ENCODE measurements at regions not wholly inside any gene's neighbourhood (a gene's known extent, or its start where the extent isn't known, plus 50 kb on each side); places are given as distances from the start of the nearest gene placed in this dataset.
"Not testable (repeated sequence)": the region's sequence is repeated elsewhere in the genome, so short reads cannot be mapped to it uniquely, and the experiment has no call there.

- no peak for DNase-seq (ENCODE audit: low read depth in 2 of 2)
Observed at GRCh38 chr1:166490437-166490991, 323.7 kb upstream of the FAM78B start.

DNA sequence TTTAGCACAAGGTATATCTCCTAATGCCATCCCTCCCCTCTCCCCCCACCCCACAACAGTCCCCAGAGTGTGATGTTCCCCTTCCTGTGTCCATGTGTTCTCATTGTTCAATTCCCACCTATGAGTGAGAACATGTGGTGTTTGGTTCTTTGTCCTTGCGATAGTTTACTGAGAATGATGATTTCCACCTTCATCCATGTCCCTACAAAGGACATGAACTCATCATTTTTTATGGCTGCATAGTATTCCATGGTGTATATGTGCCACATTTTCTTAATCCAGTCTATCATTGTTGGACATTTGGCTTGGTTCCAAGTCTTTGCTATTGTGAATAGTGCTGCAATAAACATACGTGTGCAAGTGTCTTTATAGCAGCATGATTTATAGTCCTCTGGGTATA, 327.0 kb upstream of the FAM78B start:
- DNase-seq (ENCODE audit: low read depth in 2 of 2): not testable (repeated sequence)

GRCh38 chr1:166507347-166507746, 331.9 kb upstream of the POGK start:
- no peak for DNase-seq (ENCODE audit: low read depth in 2 of 2)

DNA sequence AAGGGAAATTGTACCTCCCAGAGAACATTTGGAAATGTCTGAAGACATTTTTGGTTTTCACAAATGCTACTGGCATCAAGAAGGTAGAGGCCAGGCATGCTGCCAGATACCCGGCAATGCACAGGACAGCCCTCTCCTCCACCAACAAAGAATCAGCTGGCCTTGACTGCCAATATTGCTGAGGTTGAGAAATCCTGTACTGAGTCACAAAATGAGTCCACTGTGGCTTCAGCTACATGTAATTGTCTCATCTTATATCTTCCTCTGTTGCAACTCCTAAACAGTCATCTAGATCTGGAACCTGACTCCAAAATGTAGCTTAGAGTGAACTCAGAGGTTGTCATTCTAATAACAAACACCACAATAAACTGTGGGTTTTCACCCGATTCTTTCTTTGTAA, 327.5 kb upstream of the POGK start:
- no peak for DNase-seq (ENCODE audit: low read depth in 2 of 2)

DNA sequence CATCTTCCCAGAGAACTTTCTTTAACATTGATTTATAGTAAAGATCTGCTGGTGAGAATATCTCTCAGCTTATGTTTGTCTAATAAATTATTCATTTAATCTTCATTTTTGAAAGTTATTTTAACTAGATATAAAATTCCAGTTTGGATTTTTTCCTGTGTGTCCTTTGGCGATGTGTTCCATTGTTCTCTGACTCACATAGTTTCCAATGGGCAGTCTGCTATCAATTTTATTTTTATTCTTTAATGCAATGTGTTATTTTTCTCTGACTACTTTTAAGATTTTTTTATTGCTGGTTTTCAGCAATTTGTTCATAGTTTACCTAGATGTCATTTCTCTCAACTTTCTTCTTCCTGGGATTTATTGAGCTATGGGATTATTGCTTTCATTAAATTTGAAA, 325.2 kb upstream of the POGK start:
- DNase-seq (ENCODE audit: low read depth in 2 of 2): no peak

GRCh38 chr1:166527752-166528151, 311.5 kb upstream of the POGK start:
- DNase-seq (ENCODE audit: low read depth in 2 of 2): no peak

DNA sequence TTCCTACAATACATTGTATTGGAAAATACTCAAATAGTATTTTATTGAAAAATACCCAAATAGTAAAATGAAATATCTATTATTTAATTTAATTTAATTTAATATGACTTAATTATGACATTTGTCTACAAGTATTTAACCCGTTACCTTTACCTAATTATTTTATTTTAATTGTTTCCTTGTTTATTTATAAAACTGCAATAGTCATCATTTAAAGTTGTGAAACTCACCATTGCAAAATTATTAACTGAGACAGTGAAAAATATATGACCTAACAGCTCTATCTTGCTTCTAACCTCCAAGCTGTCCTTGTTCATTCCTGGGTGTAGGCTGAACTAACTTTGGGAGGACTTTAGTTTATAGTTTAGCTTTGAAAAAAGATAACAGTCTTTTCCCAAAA, 300.6 kb upstream of the POGK start:
- no peak for DNase-seq (ENCODE audit: low read depth in 2 of 2)

GRCh38 chr1:166544036-166544435, 295.2 kb upstream of the POGK start:
- DNase-seq (ENCODE audit: low read depth in 2 of 2): no peak

GRCh38 chr1:166544561-166544960, 294.7 kb upstream of the POGK start:
- DNase-seq (ENCODE audit: low read depth in 2 of 2): no peak

GRCh38 chr1:166552706-166553105, 286.6 kb upstream of the POGK start:
- no peak for DNase-seq (ENCODE audit: low read depth in 2 of 2)

DNA sequence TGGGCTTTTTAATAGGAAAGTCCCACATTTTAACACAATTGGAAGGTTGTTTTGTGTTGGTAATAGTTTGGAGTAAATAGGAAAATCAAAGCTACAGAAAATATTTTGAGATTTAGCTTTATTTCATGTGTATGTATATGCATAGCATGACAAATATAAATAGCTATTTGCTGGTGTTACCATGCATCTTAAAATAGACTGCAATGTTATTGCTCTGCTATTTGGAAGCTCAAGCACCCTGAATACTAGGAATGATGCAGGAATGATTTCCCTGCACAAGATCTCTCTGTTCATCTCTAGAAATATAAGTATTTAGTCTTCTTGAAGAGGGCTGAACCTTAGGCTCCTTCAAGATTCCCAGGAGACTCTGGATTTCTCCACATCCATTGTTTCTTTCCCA, 268.3 kb upstream of the POGK start:
- DNase-seq (ENCODE audit: low read depth in 2 of 2): no peak

DNA sequence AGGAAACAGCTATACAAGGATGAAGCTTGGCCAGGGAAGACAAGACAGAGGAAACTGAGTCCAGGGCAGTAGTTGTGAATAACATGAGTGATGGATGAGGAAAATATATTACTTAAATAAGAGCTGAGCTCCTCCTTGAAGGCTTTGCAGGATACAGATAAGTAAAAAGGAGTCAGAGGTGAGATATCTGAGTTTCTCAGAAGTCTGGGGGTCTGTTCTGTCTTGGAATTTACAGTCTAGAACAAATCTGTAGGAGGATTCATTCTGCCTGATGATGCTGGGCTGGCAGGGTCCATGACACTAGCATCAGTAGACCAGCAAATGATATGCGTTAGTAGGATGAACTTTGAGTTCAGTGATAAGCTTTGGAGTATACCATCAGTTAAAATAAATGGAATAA, 266.1 kb upstream of the POGK start:
- no peak for DNase-seq (ENCODE audit: low read depth in 2 of 2)

GRCh38 chr1:166579557-166580501, 259.4 kb upstream of the POGK start:
- no peak for DNase-seq (ENCODE audit: low read depth in 2 of 2)

DNA sequence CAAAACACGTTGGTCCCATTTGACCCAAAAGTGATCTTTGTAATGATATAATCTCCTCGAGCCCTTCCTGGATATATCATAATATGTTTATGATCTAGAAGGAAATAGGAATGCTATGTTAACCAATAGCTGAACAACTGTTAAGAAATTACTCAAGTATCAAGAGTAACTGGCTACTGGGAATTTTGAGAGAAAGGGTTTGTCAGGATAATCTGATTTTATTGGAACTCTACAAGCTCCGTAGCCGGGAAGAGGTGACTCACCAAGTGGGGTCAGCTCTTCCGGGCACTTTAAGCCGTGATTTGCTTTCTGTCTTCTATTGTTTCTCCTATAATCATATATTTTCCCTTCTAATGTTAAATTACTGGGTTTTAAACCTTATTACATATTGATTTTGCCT, 250.5 kb upstream of the POGK start:
- no peak for DNase-seq (ENCODE audit: low read depth in 2 of 2)

GRCh38 chr1:166590161-166590560, 249.1 kb upstream of the POGK start:
- no peak for DNase-seq (ENCODE audit: low read depth in 2 of 2)

DNA sequence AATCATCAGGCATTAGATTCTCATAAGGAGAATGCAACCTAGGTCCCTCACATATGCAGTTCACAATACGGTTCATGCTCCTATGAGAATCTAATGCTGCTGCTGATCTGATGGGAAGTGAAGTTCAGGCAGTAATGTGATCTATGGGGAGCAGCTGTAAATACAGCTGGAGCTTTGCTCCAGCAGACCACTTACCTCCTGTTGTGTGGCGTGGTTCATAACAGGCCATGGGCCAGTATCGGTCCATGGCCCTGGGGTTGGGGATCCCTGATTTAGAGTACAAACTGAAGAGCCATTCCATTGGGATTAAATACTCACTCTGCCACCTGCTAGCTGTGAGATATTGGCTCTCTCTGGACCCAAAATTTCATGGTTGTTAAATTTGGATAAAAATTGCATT, 244.6 kb upstream of the POGK start:
- no peak for DNase-seq (ENCODE audit: low read depth in 2 of 2)

GRCh38 chr1:166597516-166597915, 241.8 kb upstream of the POGK start:
- DNase-seq (ENCODE audit: low read depth in 2 of 2): no peak

DNA sequence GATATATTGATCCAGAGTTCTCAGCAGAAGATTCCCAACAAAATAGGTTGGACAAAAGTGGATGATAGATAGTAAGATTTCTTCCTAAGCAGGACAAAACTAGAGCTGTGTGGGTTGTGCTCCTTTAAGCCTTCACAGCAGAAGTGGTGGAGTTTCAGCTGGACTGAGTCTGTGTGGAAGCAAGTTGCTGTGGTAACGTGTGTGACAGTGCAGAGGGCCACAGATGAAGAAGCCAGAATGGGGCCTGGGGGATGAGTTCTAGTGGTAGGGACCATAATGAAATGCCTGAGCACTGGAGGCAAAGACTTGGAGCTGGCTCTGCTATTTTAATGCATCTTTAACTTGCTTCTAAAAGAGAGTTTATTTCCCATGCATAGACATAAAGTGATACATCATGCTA, 238.7 kb upstream of the POGK start:
- no peak for DNase-seq (ENCODE audit: low read depth in 2 of 2)

- no peak for DNase-seq (ENCODE audit: low read depth in 2 of 2)
Observed at GRCh38 chr1:166601650-166602278, 237.5 kb upstream of the POGK start.

DNA sequence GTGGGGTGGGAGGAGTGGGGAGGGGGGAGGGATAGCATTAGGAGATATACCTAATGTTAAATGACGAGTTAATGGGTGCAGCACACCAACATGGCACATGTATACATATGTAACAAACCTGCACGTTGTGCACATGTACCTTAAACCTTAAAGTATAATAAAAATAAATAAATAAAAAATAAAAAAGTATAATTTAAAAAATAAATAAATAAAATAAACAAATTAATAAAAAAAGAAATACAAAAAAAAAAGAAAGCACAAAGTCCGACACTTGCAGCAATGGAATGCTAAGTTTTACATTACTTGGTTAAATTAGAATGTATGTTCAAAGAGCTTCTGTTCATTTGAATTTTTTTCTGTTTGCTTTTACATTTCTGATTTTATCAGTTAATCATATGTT, 236.5 kb upstream of the POGK start:
- DNase-seq (ENCODE audit: low read depth in 2 of 2): not testable (repeated sequence)

DNA sequence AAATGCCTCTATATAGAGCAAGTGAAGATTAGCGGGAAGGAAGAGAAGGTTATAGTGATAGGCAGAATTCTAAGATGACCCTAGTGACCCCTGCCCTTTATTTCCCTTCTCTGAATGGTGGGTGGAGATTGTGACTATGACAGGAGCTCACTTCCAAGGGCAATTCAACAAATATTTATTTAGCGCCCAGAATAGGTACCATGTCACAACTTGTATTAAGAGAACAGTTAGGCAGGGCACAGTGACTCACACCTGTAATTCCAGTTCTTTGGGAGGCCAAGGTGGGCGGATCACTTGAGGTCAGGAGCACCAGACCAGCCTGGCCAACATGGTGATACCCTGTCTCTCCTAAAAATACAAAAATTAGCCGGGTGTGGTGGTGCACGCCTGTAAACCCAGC, 236.0 kb upstream of the POGK start:
- no peak for DNase-seq (ENCODE audit: low read depth in 2 of 2)

DNA sequence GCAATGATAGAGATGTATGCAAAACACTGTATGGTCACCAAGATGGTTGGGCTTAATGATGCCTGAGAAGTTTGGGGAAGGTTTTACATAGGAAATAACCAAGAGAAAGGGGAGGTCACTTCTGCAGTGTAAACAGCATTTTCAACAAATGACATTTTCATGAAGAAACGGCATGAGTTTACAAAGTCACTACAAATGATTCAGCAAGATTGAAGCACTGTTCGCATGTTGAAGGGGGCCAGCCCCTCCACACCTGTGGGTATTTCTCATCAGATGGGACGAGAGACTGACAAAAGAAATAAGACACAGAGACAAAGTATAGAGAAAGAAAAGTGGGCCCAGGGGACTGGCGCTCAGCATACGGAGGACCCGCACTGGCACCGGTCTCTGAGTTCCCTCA, 234.1 kb upstream of the POGK start:
- DNase-seq (ENCODE audit: low read depth in 2 of 2): no peak

DNA sequence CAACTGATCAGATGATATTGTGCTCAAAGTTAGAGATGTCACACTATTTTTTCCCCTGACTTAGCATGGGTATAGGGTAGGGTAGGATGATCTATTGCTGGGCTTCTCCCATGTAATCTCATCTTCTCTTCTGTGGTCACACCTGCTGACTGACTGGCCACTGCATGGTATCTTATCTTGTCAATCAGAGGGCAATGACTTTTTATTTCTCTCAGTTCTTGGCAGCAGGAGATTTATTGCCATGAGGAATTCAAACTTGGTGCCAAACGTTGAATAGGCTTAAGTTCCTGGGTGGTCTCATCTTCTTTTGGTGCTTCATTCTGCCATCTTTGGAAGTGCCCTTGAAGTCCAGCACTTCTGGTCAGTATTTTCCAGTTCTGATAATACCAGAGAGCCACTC, 226.4 kb upstream of the POGK start:
- DNase-seq (ENCODE audit: low read depth in 2 of 2): no peak
